HEK293 (cell line): ENCODE measurements at regions not wholly inside any gene's neighbourhood (a gene's known extent, or its start where the extent isn't known, plus 50 kb on each side); places are given as distances from the start of the nearest gene placed in this dataset.

ENCODE experiments used
- CTCF ChIA-PET: fragments of 350-600 bp; formaldehyde crosslinking; extraction: SDS; loops from one replicate; lab custom pipeline; 2021; ENCODE audit warnings: antibody characterized with exemption; lab: Yijun Ruan, JAX
- POLR2A ChIA-PET: fragments of 300-600 bp; formaldehyde crosslinking; extraction: SDS; loops from one replicate; lab custom pipeline; 2020; ENCODE audit warnings: antibody characterized with exemption, inconsistent platforms; lab: Yijun Ruan, JAX
- H3K27ac ChIP-seq: fragments of 200-500 bp; sonication (Bioruptor generic); 2 replicates; pipeline ENCODE4 v1.5.1; 2014; ENCODE audit warnings: low read depth, low read length, control low read depth, inconsistent platforms; ENCODE audit errors: extremely low read depth
- H3K36me3 ChIP-seq, 2 experiments: fragments of 200-500 bp in 1 of 2; sonication (Bioruptor generic) in 1 of 2; 1 replicate in 1 of 2; 2 replicates in 1 of 2; pipeline ENCODE4 v1.5.1; 2014 to 2017; ENCODE audit warnings: inconsistent platforms in 2 of 2, low read length in 2 of 2; ENCODE audit not compliant: control insufficient read depth in 2 of 2, insufficient read depth in 1 of 2
- H3K4me1 ChIP-seq: fragments of 200-500 bp; sonication (Bioruptor generic); 2 replicates; pipeline ENCODE4 v1.5.1; 2014; ENCODE audit warnings: mild to moderate bottlenecking, low read length, inconsistent platforms; ENCODE audit not compliant: control insufficient read depth, insufficient read depth
- H3K4me3 ChIP-seq: 2 replicates; pipeline ENCODE4 v1.5.1; 2011; ENCODE audit warnings: low read depth, mild to moderate bottlenecking, control low read depth, low read length, moderate library complexity
- H3K9me3 ChIP-seq: fragments of 200-500 bp; sonication (Bioruptor generic); 2 replicates; pipeline ENCODE4 v1.5.1; 2014; ENCODE audit warnings: low read depth, low read length, inconsistent platforms; ENCODE audit not compliant: control insufficient read depth, insufficient read depth
- AEBP2 ChIP-seq: fragments of 450-650 bp; formaldehyde crosslinking; IDR thresholded peaks from 2 replicates; pipeline ENCODE4 v1.5.1; 2016; ENCODE audit warnings: missing biosample characterization, missing genetic modification characterization, borderline replicate concordance
- GLI2 ChIP-seq: fragments of 450-650 bp; formaldehyde crosslinking; IDR thresholded peaks from 2 replicates; pipeline ENCODE4; 2017; ENCODE audit warnings: missing biosample characterization, missing genetic modification characterization, low read depth, borderline replicate concordance
- KLF1 ChIP-seq: fragments of 450-650 bp; formaldehyde crosslinking; IDR thresholded peaks from 2 replicates; pipeline ENCODE4 v1.5.1; 2016; ENCODE audit warnings: missing biosample characterization, missing genetic modification characterization
- MYNN ChIP-seq: fragments of 450-650 bp; formaldehyde crosslinking; IDR thresholded peaks from 2 replicates; pipeline ENCODE4 v1.5.1; 2016; ENCODE audit warnings: missing biosample characterization, missing genetic modification characterization, borderline replicate concordance
- PBX3 ChIP-seq: sonication (generic); formaldehyde crosslinking; IDR thresholded peaks from 2 replicates; pipeline ENCODE4 v1.8.1; 2022; ENCODE audit warnings: mild to moderate bottlenecking, moderate library complexity, missing genetic modification reagents
- REPIN1 ChIP-seq: fragments of 450-650 bp; formaldehyde crosslinking; IDR thresholded peaks from 2 replicates; pipeline ENCODE4 v1.5.1; 2017; ENCODE audit warnings: missing biosample characterization, missing genetic modification characterization, low read depth
- REST ChIP-seq: fragments of 450-650 bp; formaldehyde crosslinking; IDR thresholded peaks from 2 replicates; pipeline ENCODE4 v1.5.1; 2016; ENCODE audit warnings: missing biosample characterization, missing genetic modification characterization
- TCF7L2 ChIP-seq: IDR thresholded peaks from 2 replicates; pipeline ENCODE4 v1.6.1; 2011; ENCODE audit warnings: low read depth, mild to moderate bottlenecking, inconsistent platforms, low read length, moderate library complexity, borderline replicate concordance
- ZBTB11 ChIP-seq: fragments of 450-650 bp; formaldehyde crosslinking; conservative IDR thresholded peaks from 2 replicates; pipeline ENCODE4 v1.5.1; 2016; ENCODE audit warnings: low read depth, missing biosample characterization, missing genetic modification characterization
- ZNF174 ChIP-seq: fragments of 450-650 bp; formaldehyde crosslinking; IDR thresholded peaks from 2 replicates; pipeline ENCODE4 v1.5.0; 2017; ENCODE audit warnings: missing biosample characterization, mild to moderate bottlenecking, missing genetic modification characterization
- ZNF214 ChIP-seq: fragments of 450-650 bp; formaldehyde crosslinking; IDR thresholded peaks from 2 replicates; pipeline ENCODE4 v1.5.1; 2017; ENCODE audit warnings: missing biosample characterization, mild to moderate bottlenecking, missing genetic modification characterization, borderline replicate concordance
- ZNF221 ChIP-seq: fragments of 450-650 bp; formaldehyde crosslinking; IDR thresholded peaks from 2 replicates; pipeline ENCODE4 v1.5.1; 2017; ENCODE audit warnings: missing biosample characterization, missing genetic modification characterization, borderline replicate concordance
- ZNF24 ChIP-seq: fragments of 450-650 bp; formaldehyde crosslinking; IDR thresholded peaks from 2 replicates; pipeline ENCODE4 v1.5.1; 2016; ENCODE audit warnings: missing biosample characterization, missing genetic modification characterization
- ZNF544 ChIP-seq: fragments of 450-650 bp; formaldehyde crosslinking; IDR thresholded peaks from 2 replicates; pipeline ENCODE4 v1.5.0; 2017; ENCODE audit warnings: missing biosample characterization, missing genetic modification characterization
- ZNF555 ChIP-seq: fragments of 450-650 bp; formaldehyde crosslinking; conservative IDR thresholded peaks from 2 replicates; pipeline ENCODE4 v1.5.1; 2017; ENCODE audit warnings: missing biosample characterization, mild to moderate bottlenecking, missing genetic modification characterization, inconsistent platforms
- ZNF626 ChIP-seq: fragments of 450-650 bp; sonication (Bioruptor Pico); formaldehyde crosslinking; IDR thresholded peaks from 2 replicates; pipeline ENCODE4 v1.5.1; 2018; ENCODE audit warnings: missing biosample characterization, missing genetic modification characterization, inconsistent platforms
- ZNF701 ChIP-seq: fragments of 450-650 bp; formaldehyde crosslinking; IDR thresholded peaks from 2 replicates; pipeline ENCODE4 v1.5.1; 2016; ENCODE audit warnings: missing biosample characterization, missing genetic modification characterization
- TF ChIP-seq, protein P1 (sequence below): fragments of 450-650 bp; formaldehyde crosslinking; IDR thresholded peaks from 2 replicates; pipeline ENCODE4 v1.5.1; 2017; ENCODE audit warnings: missing biosample characterization, missing genetic modification characterization

DNA sequence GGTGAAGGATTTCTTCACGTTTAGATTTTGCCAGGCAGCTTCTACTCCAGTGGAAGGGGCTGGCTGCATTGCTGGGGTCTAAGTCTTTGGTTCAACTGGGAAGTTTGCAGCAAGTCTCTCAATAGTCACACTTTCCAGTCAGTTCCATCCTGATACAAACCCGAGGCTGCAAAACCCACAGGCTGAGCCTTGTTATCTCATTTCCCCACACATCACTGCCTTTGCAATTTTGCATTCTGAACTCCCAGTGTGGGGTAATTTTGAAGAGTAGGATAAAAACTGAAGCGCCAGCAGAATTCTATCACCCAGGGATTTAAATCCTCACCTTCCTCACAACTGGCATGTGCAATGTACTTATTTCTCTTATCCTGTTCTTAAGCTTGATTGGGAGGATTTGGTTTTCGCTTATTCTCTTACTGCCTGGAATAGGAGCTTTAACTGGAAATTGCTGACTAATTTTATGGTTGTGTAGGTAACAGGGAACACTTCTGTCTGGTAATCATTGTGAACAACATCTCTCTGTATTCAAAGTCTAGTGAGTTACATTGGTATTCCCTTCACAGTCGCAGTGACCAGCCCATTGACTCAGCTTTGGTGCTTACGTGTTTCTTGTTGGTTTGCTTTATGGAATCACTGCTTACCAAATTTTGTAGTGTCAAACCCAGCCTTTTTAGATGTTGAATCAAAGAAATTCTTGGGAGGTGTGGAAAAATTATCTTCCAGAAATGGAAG is 142.0 kb upstream of the TOPAZ1 start:
- CTCF ChIA-PET: no interaction called here
- Histone ChIP-seq H3K4me3 (no peak overlapping the region), H3K4me1 (no peaks in the 10 kb centered on the region)
- no peak for TF ChIP-seq KLF1 (tag by site-specific recombination)
- TF ChIP-seq ZNF221 (tag by site-specific recombination): no peak
- no peak for TF ChIP-seq PBX3 (CRISPR knock-in tag)
- TF ChIP-seq ZNF214 (tag by site-specific recombination): no peak
- no peak for TF ChIP-seq AEBP2 (tag by site-specific recombination)
- no peak for TF ChIP-seq TCF7L2
- TF ChIP-seq ZNF544 (tag by site-specific recombination): no peak
- no peak for TF ChIP-seq ZNF701 (tag by site-specific recombination)
- TF ChIP-seq, all 188 proteins: peak for 0
- no peaks in the 10 kb centered on the region for H3K36me3 ChIP-seq
- no peak overlapping the region for H3K27ac ChIP-seq
- POLR2A ChIA-PET: interaction anchor here (0.6 kb wide), 1 partner anchor 76 kb away, joined by 3 read pairs; no protein-coding TSS in a partner anchor
- H3K9me3 ChIP-seq: no peaks in the 10 kb centered on the region

GRCh38 chr3:44100298-44100695 is 141.4 kb upstream of the TOPAZ1 start:
- ChIA-PET CTCF (interaction anchor here (0.6 kb wide), 1 partner anchor 361 kb away, joined by 3 read pairs; no protein-coding TSS in a partner anchor), POLR2A (interaction anchor here (0.6 kb wide), 1 partner anchor 76 kb away, joined by 3 read pairs; no protein-coding TSS in a partner anchor)
- H3K4me3 ChIP-seq: no peak overlapping the region
- H3K9me3 ChIP-seq: no peaks in the 10 kb centered on the region
- no peaks in the 10 kb centered on the region for H3K4me1 ChIP-seq
- H3K27ac ChIP-seq: no peak overlapping the region
- H3K36me3 ChIP-seq: no peaks in the 10 kb centered on the region
- no peak for TF ChIP-seq MYNN (tag by site-specific recombination)
- no peak for TF ChIP-seq REST (tag by site-specific recombination)
- TF ChIP-seq ZNF555 (tag by site-specific recombination): no peak
- TF ChIP-seq ZNF626 (tag by site-specific recombination): no peak

- TF ChIP-seq ZNF24 (tag by site-specific recombination) (no peak), REPIN1 (no peak), ZBTB11 (tag by site-specific recombination) (no peak), ZNF174 (tag by site-specific recombination) (no peak), GLI2 (tag by site-specific recombination) (no peak)
- TF ChIP-seq, protein P1, sequence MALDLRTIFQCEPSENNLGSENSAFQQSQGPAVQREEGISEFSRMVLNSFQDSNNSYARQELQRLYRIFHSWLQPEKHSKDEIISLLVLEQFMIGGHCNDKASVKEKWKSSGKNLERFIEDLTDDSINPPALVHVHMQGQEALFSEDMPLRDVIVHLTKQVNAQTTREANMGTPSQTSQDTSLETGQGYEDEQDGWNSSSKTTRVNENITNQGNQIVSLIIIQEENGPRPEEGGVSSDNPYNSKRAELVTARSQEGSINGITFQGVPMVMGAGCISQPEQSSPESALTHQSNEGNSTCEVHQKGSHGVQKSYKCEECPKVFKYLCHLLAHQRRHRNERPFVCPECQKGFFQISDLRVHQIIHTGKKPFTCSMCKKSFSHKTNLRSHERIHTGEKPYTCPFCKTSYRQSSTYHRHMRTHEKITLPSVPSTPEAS: no peak
- no peaks in the 10 kb centered on the region for H3K9me3 ChIP-seq
- ChIA-PET CTCF (no interaction called here), POLR2A (no interaction called here)
- no peaks in the 10 kb centered on the region for H3K4me1 ChIP-seq
- no peak overlapping the region for H3K4me3 ChIP-seq
- H3K27ac ChIP-seq: no peak overlapping the region
- H3K36me3 ChIP-seq: no peaks in the 10 kb centered on the region
These were observed 137.6 kb upstream of the TOPAZ1 start for GRCh38 chr3:44104043-44104442.
